GM18508 (cell line): ENCODE measurements at regions not wholly inside any gene's neighbourhood (a gene's known extent, or its start where the extent isn't known, plus 50 kb on each side); places are given as distances from the start of the nearest gene placed in this dataset.

Experiments used
- ATAC-seq: cut with Tn5 transposase; IDR thresholded peaks from one replicate; pipeline ENCODE4 v1.9.1; 2021; ENCODE audit warnings: moderate number of reproducible peaks; ENCODE audit not compliant: insufficient read depth, unreplicated experiment

DNA sequence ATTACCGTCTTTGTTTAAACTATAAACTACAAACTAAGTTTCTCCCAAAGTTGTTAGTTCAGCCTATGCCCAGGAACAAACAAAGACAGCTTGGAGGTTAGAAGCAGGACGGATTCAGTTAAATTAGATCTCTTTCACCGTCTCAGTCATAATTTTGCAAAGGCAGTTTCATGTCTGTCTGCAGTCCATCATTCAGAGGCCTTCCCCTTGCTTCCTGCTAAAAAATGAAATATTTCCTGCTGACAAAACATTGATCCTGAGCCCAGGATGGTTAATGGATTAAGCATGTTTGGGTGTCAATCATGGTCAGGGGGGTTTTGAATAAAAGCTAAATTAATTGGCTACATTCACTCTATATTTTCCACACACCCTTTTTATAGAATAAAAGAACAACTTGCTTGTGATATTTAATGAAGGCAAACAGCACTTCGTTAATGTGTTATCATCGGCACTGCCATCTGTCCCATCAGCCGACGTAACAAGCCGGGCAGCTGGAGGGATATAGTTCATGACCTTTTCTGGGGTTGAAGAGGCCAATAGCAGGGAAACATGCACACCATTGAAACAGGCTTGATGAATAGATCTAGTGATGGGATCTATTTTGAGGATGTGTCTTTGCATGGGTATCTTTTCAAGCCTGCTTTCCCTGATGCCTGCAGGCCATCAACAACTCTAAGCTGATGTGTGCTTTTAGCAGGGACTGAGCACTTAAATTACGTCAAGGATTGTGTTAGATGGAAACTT lies 521.3 kb upstream of the TMEM132C start:
- no peak for ATAC-seq

DNA sequence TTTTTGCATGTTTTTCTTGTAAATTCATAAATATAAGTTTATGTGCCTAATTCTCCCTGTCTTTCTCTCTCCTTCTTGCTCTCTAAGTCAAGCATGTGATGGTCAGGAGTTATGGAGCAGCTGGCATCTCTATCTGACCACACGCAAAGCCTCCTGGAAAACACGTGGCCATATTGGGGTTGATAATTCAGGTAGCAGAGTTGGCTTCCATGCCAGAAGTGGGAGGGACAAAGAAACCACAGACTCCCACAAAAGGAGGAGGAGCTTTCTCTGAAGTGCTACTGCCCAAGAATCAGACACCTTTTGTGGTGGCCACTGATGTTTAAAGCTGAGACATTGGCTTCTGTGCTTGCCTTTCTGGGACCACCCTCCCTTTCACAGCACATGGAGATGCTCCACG lies 517.6 kb upstream of the TMEM132C start:
- ATAC-seq, result no peak

DNA sequence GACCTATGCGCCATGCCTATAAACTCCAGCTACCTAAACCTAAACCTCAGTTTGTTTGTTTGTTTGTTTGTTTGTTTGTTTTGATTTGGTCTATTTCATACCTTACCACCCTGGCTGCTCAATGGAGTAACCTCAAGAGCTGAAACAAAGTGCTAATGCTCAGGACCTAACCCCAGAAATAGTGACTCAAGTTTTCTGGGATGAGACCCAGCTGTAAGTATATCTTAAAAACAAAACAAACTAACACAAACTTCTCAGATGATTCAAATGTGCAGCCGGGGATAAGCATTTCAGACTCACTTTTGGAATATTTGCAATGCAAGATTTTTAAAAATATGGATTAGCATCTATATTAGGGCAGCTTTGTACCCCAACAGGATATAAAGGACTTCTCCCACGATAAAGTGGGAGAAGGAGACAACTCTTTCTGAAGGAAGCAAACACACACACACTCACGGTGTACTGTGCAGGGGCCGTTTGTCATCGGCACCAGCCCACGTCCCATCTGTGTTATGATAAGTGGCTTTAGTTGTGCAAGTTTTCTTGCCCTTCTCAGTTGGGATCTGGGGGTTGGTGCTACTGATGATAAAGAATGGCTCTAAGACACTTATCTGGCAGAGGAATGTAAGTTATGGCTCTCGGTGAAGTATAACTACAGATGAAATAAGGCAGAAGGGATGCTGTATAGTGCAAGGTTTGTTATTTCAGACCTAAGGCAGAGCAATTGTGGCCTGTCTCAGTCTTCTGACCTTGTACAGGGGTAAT lies 516.7 kb upstream of the TMEM132C start:
- no peak for ATAC-seq

DNA sequence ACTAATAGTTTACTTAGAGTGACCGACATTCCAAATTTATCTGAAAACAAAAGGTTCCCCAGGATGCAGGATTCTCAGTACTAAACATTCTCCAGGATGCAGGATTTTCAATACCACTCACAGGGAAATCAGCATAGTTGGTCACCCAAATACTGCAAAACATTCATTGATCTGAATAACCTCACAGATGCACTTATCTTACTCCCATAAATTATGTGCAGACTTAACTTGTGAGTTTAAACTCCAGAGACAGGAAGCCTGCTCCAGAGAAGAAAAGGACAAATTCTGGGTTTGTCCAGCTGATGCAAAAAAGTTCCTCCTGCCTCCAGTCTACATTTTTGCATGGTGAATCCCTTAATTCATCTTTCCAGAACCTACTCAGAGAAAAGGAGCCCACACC lies 514.2 kb upstream of the TMEM132C start:
- ATAC-seq, result no peak

DNA sequence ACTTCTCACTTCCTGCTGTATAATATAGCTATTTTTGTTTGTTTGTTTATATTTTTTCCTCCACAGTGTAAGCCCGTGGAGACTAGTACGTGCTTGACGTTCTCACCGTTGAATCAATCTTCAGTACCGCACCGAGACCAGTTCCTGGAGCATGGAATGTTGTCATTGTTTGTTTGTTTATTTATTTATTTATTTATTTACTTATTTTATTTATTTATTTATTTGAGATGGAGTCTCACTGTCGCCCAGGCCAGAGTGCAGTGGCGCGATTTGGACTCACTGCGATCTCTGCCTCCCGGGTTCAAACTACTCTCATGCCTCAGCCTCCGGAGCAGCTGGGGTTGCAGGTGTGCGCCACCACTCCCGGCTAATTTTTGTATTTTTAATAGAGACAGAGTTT lies 506.6 kb upstream of the TMEM132C start:
- no peak for ATAC-seq

DNA sequence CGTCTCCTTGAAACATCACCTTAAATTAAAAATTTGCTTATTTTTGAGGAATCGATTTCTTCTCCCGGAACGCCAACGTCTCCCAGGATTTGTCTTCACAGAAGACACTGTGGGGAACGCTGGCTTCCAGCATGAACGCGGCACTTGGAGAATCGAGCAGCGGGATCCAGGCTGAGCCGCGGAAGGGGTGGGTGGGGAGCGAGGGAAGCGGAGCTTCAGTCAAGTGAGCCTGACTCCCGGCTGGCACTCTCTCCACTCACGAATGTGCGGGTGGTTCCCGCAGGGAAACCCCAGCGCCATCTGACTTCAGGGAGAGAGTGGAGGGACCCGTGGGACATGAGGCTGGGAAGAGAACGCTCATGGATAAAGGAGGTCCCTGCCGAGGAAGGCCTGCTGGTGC lies 506.0 kb upstream of the TMEM132C start:
- no peak for ATAC-seq

DNA sequence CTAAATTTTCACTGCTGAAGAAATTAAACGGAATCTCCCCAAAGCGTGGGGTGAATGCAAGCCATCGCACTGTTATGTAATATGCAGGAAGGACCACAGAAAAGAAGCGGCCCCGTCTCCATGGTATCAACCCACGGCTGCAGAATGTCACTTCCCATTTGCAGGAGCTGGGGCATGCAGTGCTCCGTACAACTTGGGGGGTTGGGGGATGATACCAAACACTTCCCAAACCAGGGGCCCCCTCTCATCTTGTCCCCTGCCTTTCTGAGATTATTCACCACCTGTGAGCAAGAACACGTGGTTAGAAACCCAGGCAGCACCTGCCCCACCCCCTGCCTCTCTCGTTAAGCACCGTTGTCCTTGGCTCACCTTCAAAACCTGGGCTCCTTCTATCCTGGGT lies 505.1 kb upstream of the TMEM132C start:
- ATAC-seq, result no peak

DNA sequence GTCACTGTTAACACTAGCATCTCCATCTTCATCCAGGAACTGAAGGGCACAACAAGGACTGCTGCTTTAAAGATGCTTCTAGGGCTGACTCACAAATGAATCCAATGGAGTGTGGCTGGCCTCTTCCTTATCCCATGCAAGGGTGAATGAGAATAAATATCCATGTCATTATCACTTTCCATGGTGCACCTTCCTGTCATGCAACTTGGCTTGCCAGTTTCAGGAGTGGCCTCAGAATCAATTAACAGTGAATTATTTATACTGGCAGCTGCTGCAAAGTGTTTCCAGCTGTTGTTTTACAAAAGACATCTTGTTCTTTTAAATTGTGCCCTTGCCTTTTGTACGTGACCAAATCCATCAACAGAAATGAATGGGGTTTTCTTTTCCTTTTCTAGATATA lies 499.3 kb upstream of the TMEM132C start:
- no peak for ATAC-seq

DNA sequence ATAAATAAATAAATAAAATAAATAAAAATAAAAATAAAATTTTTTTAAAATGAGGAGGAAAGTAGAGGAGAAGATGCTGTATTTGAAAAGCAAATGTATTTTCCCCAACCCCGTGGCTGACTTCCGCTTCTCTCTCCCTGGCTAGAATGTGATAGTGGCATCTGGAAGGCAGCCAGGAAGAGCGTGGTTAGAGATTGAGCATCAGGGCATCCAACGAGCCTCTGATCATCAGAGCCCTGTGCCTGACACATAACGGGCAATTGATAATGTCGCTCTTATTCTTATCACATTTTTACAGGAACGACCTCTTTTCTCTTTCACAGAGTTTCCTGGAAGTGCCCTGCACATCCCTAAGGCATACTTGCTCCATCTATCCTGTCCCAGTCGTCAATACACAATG lies 496.9 kb upstream of the TMEM132C start:
- no peak for ATAC-seq

DNA sequence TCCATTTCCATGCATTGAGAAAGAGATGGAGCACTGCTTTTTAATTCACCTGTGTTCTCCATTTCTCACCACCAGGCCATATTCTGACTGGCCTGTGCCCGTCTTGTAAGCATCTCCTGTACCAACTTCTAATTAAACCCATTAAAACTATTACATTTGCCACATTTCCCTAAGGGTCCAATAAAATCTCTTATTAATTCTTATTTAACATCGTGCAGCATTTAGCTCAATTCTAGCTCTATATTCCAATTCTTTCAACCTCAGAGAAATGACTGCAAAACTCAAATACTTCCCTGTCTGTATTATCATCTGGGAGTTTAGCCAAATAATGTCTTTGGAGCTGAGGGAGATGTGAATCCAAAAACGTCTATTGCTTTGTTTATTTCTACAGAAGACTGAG lies 495.4 kb upstream of the TMEM132C start:
- no peak for ATAC-seq

DNA sequence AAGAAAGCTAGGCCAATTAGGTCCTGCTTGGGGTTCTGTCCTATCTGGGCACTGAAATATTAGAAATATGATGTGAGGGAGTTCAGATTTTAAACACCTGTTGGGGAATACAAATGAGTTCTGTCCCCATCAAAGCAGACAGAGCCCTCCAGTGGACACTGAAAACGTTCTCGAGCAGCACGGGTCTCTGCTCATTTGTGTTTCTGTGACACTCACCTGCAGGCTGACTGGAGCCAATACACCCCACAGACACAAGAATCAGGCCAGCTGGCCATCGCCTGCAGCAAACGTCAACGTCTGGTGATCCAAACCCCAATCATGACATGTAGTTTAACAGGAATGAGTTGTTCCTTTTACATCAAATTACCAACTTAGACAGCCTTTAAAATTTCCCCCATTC lies 493.4 kb upstream of the TMEM132C start:
- ATAC-seq, result no peak

DNA sequence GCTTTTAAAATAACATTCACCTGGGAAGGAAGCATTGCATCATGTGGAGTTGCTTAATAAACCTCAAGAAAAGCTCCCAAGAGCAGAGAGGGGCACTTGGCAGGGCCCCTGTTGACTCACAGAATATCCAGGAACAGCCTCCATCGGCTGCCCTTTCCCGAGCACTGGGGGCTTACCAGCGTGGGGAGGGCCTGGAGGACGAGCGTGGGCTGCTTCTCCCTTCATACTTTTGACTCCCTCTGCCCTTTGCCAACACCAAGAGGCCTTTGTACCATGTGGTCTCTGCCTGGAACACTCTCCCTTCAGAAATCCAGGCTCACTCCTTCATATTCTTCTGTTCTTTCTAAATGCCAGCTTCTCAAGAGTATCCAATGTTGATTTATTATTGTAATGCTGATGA lies 492.1 kb upstream of the TMEM132C start:
- ATAC-seq, result no peak

DNA sequence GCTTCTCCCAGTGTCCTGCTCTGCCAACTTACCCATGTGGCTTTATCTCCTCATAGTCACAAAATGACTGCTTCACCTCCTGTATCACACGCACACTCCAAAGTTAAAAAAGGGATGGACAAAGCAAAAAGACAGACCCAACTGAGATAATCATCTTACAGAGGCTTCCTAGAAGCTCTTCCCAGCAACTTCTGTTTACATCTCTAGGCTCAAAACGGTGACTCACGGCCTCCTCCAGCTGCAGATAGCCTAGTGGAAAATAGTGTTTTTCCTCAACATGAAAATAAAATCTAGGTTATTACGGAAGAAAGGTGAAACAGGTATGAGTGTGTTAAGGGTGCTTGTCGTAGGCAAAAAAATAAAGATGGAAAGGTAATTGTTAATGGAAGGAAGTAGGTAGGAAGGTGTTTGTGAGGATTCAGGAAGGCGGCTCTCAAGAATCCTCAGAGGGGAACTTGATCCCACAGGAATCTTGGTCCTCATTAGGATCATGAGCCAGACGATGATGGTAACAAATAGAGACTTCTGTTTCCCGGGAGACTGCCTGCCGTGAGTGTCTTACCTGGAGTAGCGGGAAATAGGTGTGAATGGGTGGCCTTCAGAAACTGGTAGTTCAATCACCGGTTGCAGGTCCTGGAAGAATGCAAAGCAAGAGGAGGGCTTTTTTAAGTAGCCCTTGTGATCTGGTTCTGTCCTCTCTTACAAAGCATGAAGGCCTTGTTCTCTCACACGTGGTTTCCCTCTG lies 487.5 kb upstream of the TMEM132C start:
- ATAC-seq, result no peak

DNA sequence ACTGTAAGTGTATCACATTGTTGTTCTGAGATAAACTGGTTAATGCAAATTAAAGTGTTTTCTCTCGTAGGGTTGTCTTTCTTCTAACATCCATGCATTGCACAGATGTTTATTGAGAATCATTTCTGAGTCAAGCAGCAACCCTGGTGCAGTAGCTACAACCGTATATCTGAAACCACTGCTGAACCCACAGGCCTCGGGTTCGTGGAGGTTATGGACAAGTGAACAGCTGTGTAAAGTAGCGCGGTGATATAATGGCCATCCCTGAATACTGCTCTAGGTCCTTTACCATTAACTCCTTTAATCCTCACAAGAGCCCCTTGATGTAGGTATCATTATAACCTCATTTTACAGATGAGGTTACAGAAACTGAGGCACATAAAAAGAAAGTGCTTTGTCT lies 486.1 kb upstream of the TMEM132C start:
- ATAC-seq, result no peak

DNA sequence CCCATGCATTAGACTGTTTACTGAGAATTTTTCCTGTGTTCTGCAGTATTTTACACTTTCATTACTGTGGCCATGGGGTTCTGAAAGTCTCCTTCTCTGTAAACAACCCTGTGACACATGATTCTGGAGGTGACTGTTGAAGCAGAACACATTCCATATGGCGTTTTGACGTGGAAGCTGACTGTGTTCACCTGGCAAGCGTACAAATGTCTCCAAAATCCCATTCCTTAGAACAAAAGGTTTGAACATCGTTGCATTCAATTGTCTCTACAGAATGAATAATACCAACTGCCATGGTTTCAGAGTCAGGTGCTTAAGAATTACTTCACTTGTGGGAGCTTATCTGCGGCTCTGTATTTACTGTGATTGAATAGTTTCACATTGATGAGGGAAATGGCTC lies 485.6 kb upstream of the TMEM132C start:
- no peak for ATAC-seq

DNA sequence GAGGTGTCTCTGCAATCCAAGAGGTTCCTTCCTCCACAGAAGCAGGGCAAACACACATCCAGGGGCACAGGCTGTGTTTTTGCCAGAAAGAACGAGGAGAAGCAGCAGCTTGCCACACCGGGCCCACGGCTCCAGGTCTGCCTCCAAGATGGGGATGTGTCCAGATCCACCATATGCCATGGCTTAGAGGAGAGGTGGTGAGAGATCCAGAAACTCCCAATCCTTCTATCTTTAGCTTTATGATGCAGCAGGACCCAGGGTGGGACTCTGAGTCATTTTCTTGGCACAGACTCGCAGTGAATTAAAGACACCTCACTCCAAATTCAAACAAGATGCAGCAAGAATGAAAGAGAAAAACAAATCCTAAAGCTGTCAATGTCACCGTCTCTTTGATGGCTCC lies 481.4 kb upstream of the TMEM132C start:
- no peak for ATAC-seq

DNA sequence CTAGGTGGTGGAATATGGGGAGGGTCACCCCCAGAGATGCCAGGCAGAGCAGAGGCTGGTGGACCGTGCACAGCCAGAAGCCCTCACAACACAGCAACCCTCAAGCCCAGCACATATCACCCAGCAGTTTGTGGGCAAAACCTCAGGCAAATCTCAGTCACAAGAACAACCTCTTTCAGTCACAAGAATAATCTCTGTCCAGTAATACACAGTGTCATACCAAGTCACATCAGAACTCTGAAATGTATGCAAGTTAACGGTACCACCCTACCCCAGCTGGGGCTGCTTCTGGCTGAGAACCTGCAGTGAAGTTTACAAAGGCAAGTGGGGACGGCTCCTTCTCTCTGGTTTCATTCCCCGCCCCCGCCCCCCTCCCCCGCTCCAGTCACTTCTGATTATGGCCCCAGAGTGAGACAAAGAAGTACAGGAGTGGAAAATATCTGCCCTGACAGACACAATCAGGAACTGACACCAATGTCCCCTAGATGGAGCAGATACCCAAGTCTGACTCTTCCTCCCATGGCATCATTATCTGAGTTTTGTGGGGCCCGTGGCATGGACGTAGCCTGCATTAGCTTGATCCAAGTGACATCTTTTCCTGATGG lies 480.9 kb upstream of the TMEM132C start:
- no peak for ATAC-seq

DNA sequence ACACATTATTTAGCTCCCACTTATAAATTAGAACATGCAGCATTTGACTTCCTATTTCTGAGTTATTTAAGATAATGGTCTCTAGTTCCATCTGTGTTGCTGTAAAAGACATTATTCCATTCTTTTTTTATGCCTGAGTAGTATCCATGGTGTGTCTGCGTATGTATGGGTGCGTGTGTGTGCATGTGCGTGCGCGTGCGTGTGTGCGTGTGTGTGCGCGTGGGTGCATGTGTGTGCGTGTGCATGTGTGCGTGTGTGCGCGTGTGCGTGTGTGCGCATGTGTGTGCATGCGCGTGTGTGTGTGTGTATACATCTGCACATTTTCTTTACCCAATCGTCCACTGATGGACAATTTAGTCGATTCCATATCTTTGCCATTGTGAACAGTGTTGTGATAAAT lies 479.4 kb upstream of the TMEM132C start:
- no peak for ATAC-seq

DNA sequence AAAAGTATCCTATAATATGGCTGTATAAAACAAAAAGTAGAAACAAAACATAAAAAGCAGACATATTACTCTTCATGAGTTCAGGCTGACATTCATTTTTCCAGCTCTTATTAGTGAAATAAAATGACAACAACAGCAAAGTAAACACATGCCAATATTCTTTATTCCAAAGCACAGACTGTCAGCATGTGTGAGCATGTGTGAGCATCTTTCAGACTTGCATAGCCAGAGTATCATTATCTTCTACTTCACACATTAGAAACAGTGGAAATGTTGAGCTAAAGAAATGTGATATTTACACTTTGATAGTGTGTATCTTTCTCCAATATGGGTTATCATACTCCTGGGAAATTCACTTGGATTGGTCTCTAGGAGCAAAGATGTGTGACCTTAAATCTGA lies 476.6 kb upstream of the TMEM132C start:
- ATAC-seq, result no peak

DNA sequence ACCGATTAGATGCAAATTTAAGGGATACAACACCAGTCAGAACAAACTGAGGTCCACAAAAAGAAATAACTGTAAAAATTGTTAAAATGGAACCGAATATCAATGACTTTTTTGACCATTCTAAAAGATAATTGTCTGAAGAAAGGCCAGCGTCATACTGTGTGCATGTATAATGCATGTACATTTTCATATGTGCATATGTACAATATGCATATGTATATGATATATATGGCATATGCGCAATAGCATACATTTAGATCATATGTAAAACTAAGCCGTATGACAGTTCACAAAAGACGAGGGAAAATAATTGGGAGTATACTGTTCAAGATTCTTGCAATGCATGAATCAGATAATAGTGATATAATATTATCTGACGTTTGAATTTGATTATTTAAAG lies 475.8 kb upstream of the TMEM132C start:
- ATAC-seq, result no peak

DNA sequence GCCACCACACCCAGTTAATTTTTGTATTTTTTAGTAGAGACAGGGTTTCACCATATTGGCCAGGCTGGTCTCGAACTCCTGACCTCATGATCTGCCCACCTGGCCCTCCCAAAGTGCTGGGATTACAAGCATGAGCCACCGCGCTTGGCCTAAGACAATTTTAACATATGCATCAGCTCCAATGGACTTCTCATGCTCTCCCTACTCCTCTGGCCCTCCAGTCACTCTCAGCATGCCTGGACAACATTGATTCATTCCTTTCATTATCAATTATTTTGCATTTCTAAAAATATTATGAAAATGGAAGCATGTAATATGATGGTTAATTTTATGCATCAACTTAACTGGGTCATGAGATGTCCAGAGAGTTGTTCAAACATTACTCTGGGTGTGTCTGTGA lies 469.1 kb upstream of the TMEM132C start:
- no peak for ATAC-seq
